Stomach (tissue), 8 donors: ENCODE measurements at regions not wholly inside any gene's neighbourhood (a gene's known extent, or its start where the extent isn't known, plus 50 kb on each side); places are given as distances from the start of the nearest gene placed in this dataset.

ENCODE experiments used
- DNase-seq, 2 donors: peaks; one replicate each; pipeline versions ENCODE4 v3.0.0 to v3.0.0-alpha.2; 2013 to 2019
- H3K27ac ChIP-seq, 5 donors: fragments of 200-600 bp in 4 of 5; sonication (generic) in 4 of 5; one replicate each; pipeline ENCODE4 v1.5.1; 2013 to 2019; ENCODE audit warnings: mild to moderate bottlenecking in 1 of 5, moderate library complexity in 1 of 5
- H3K27me3 ChIP-seq, 3 donors: fragments of 200-600 bp; sonication (generic); one replicate each; pipeline ENCODE4 v1.5.1; 2017 to 2019; ENCODE audit warnings: mixed run types in 1 of 3
- H3K36me3 ChIP-seq, 4 donors: fragments of 200-600 bp; sonication (generic); 1 replicate in 3 of 4; 2 replicates in 1 of 4; pipeline ENCODE4 v1.5.1; 2016 to 2019
- H3K4me1 ChIP-seq, 4 donors: fragments of 200-600 bp; sonication (generic); one replicate each; pipeline ENCODE4 v1.5.1; 2016 to 2019
- H3K4me3 ChIP-seq, 4 donors: fragments of 200-600 bp; sonication (generic) in 3 of 4; one replicate each; pipeline ENCODE4 v1.5.1; 2016 to 2019; ENCODE audit warnings: mild to moderate bottlenecking in 1 of 4
- H3K9me3 ChIP-seq, 4 donors: fragments of 200-600 bp; sonication (generic); one replicate each; pipeline ENCODE4 v1.5.1; 2016 to 2019
- EP300 ChIP-seq: sonication (generic); formaldehyde crosslinking; IDR thresholded peaks from one replicate; pipeline ENCODE4 v1.6.1; 2017; ENCODE audit warnings: antibody characterized with exemption
- POLR2A ChIP-seq, 4 donors: fragments of 450-650 bp; IDR thresholded peaks; one replicate each; pipeline ENCODE4 v1.6.1; 2016; ENCODE audit warnings: antibody characterized with exemption in 4 of 4, control low read depth in 2 of 4, mild to moderate bottlenecking in 1 of 4, moderate library complexity in 1 of 4
- POLR2AphosphoS5 ChIP-seq, 3 donors: sonication (generic); formaldehyde crosslinking; IDR thresholded peaks; one replicate each; pipeline ENCODE4 v1.6.1; 2016; ENCODE audit warnings: antibody characterized with exemption in 3 of 3
- WGBS, 5 donors: extraction: QIAGEN DNeasy Blood & Tissue Kit in 3 of 5; methylation state at CpG; one replicate each; pipeline versions ENCODE4 v1.1.5 to v1.1.7; 2013 to 2018; 5-methylcytosine and 5-hydroxymethylcytosine counted together
- intact Hi-C: fragments of 100-400 bp; cut with DNase I; formaldehyde crosslinking; loops from one replicate; pipeline ENCODE4 v1.15.1; 2023; ENCODE audit warnings: low total_unique reads
- TF ChIP-seq, protein P1 (sequence below), 7 experiments: fragments of 450-650 bp in 4 of 7; fragments of 200-600 bp in 3 of 7; sonication (generic) in 3 of 7; IDR thresholded peaks; one replicate each; pipeline ENCODE4 v1.5.1; 2016 to 2019; ENCODE audit warnings: antibody characterized with exemption in 7 of 7, control low read depth in 2 of 7, mild to moderate bottlenecking in 1 of 7
- donor health status: healthy with polysubstance abuse.
- donor health status: Bipolar disorder and iron deficiency.
- donor health status: healthy.

- Histone ChIP-seq H3K27ac (no peak overlapping the region), H3K9me3 (peaks cover 0 to 9% (median 5%) of the 10 kb centered on the region in 4 donors), H3K36me3 (no peaks in the 10 kb centered on the region), H3K27me3 (no peaks in the 10 kb centered on the region), H3K4me3 (no peak overlapping the region), H3K4me1 (no peaks in the 10 kb centered on the region)
- DNase-seq, result no peak
- 43 to 59% (median 45%) methylated on average over 2 of the region's 2 CpGs for WGBS, 5 donors
- TF ChIP-seq POLR2A (IDR thresholded peaks at IDR 0.05) (no peak), POLR2AphosphoS5 (IDR thresholded peaks at IDR 0.05) (no peak), EP300 (no peak)
- TF ChIP-seq, protein P1, sequence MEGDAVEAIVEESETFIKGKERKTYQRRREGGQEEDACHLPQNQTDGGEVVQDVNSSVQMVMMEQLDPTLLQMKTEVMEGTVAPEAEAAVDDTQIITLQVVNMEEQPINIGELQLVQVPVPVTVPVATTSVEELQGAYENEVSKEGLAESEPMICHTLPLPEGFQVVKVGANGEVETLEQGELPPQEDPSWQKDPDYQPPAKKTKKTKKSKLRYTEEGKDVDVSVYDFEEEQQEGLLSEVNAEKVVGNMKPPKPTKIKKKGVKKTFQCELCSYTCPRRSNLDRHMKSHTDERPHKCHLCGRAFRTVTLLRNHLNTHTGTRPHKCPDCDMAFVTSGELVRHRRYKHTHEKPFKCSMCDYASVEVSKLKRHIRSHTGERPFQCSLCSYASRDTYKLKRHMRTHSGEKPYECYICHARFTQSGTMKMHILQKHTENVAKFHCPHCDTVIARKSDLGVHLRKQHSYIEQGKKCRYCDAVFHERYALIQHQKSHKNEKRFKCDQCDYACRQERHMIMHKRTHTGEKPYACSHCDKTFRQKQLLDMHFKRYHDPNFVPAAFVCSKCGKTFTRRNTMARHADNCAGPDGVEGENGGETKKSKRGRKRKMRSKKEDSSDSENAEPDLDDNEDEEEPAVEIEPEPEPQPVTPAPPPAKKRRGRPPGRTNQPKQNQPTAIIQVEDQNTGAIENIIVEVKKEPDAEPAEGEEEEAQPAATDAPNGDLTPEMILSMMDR (IDR thresholded peaks at IDR 0.05), result no peak
- intact Hi-C loops, result no loop called here
Measured at GRCh38 chr5:155472780-155473179, 459.2 kb downstream of the KIF4B start.

DNA sequence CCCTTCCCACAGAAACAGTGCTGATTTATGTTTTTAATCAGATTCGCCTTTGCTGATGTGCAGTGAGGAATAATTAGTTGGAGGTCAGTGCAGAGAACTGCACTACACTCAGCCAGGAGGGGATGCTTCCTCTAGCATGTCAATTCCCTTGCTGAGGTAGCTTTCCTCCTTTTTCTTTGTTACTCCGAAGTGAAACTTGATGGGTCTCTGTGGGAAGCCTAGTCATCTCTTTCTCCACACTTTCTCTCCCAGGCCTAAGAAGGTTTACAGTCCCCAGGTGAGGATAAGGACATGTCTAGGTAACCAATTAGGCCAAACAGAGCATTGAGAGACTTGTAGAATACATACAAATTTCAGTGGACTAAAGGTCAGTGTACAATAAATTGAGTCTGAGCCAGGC lies 461.8 kb downstream of the KIF4B start:
- H3K4me1 ChIP-seq, result no peaks in the 10 kb centered on the region
- H3K27ac ChIP-seq, result no peak overlapping the region
- DNase-seq, result no peak
- H3K27me3 ChIP-seq, result no peaks in the 10 kb centered on the region
- 42 to 55% (median 51%) methylated on average over 2 of the region's 2 CpGs for WGBS, 5 donors
- TF ChIP-seq EP300, result no peak
- TF ChIP-seq POLR2AphosphoS5 (IDR thresholded peaks at IDR 0.05), result no peak
- TF ChIP-seq, protein P1 (IDR thresholded peaks at IDR 0.05), result no peak
- no peak for TF ChIP-seq POLR2A (IDR thresholded peaks at IDR 0.05)
- intact Hi-C loops, result no loop called here
- peaks cover 0 to 9% (median 5%) of the 10 kb centered on the region in 4 donors for H3K9me3 ChIP-seq
- H3K4me3 ChIP-seq, result no peak overlapping the region
- H3K36me3 ChIP-seq, result no peaks in the 10 kb centered on the region

GRCh38 chr5:155480731-155481131 lies 467.2 kb downstream of the KIF4B start:
- H3K27me3 ChIP-seq, result no peaks in the 10 kb centered on the region
- no peak overlapping the region for H3K27ac ChIP-seq
- H3K36me3 ChIP-seq, result no peaks in the 10 kb centered on the region
- H3K4me1 ChIP-seq, result no peaks in the 10 kb centered on the region
- H3K4me3 ChIP-seq, result no peak overlapping the region
- intact Hi-C loops, result no loop called here
- 68 to 83% (median 80%) methylated on average over 2 of the region's 2 CpGs for WGBS, 5 donors
- TF ChIP-seq EP300 (no peak), POLR2A (IDR thresholded peaks at IDR 0.05) (no peak)
- no peak for DNase-seq
- peaks cover 0 to 7% (median 3%) of the 10 kb centered on the region in 4 donors for H3K9me3 ChIP-seq

DNA sequence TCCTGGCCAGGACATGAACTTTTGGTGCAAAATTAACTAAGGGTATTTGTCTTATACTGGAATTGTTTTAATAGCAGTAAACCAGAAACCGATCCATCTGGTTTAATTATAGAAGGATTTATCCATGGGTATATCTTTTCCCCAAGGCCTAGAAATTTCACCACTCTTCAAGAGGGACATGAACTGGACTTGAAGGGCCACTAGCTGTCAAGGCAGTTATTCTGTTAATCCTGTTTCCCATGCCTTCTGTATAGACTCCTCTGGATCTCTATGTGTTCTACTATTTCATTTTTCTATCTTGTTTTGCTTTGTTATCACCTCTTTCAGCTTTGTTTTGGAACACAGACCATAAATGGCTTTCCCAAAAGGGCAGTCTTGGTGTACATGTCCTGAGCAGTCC lies 467.6 kb downstream of the KIF4B start:
- Histone ChIP-seq H3K27ac (no peak overlapping the region), H3K36me3 (no peaks in the 10 kb centered on the region), H3K27me3 (no peaks in the 10 kb centered on the region), H3K4me3 (no peak overlapping the region), H3K9me3 (peaks cover 0 to 3% (median 1%) of the 10 kb centered on the region in 4 donors), H3K4me1 (no peaks in the 10 kb centered on the region)
- 41 to 84% (median 76%) methylated on average over 1 of the region's 1 CpG for WGBS, 5 donors
- intact Hi-C loops, result no loop called here
- TF ChIP-seq EP300 (no peak), POLR2AphosphoS5 (IDR thresholded peaks at IDR 0.05) (no peak), POLR2A (IDR thresholded peaks at IDR 0.05) (no peak)
- TF ChIP-seq, protein P1 (IDR thresholded peaks at IDR 0.05), result no peak
- no peak for DNase-seq

- TF ChIP-seq, protein P1 (IDR thresholded peaks at IDR 0.05), result no peak
- TF ChIP-seq POLR2A (IDR thresholded peaks at IDR 0.05) (no peak), EP300 (no peak), POLR2AphosphoS5 (IDR thresholded peaks at IDR 0.05) (no peak)
- intact Hi-C loops, result no loop called here
- H3K36me3 ChIP-seq, result no peaks in the 10 kb centered on the region
- no peaks in the 10 kb centered on the region for H3K4me1 ChIP-seq
- no peak for DNase-seq
- no peaks in the 10 kb centered on the region for H3K27me3 ChIP-seq
- H3K27ac ChIP-seq, result no peak overlapping the region
- no peak overlapping the region for H3K4me3 ChIP-seq
- H3K9me3 ChIP-seq, result no peaks in the 10 kb centered on the region
Measured at GRCh38 chr5:155482428-155482827, 468.9 kb downstream of the KIF4B start.
